HepG2 (cell line): ENCODE measurements at regions not wholly inside any gene's neighbourhood (a gene's known extent, or its start where the extent isn't known, plus 50 kb on each side); places are given as distances from the start of the nearest gene placed in this dataset.

Experiments
- ATAC-seq: fragments of 200-7000 bp; cut with Tn5 transposase; 3 replicates; pipeline ENCODE4 v1.9.1; 2020; ENCODE audit warnings: mild to moderate bottlenecking, moderate library complexity
- BruUV-seq: library from RNA; stranded (reverse); fragments of 400-500 nt; replicated peaks from 2 replicates; lab custom pipeline; 2021; lab: Mats Ljungman, UMichigan
- CTCF ChIA-PET: fragments of 300-600 bp; formaldehyde crosslinking; extraction: SDS; loops from one replicate; lab custom pipeline; 2021; ENCODE audit warnings: low total read pairs, inconsistent platforms, low intra/inter-chr PET ratio; lab: Yijun Ruan, JAX
- POLR2A ChIA-PET: fragments of 350-600 bp; sonication (Branson Sonifier 250); formaldehyde crosslinking; loops from one replicate; lab custom pipeline; 2020; ENCODE audit warnings: antibody characterized with exemption, inconsistent platforms; lab: Yijun Ruan, JAX
- DNase-seq: peaks from one replicate; pipeline ENCODE4 v3.0.0-alpha.2; 2015; ENCODE audit warnings: low spot score
- FAIRE-seq: peaks from 3 replicates; lab custom pipeline; 2011; peaks lifted over from hg19 to GRCh38; lab: Jason Lieb, UNC
- H2AFZ ChIP-seq: one replicate; pipeline ENCODE4 v1.6.1; 2011; ENCODE audit warnings: low read length, inconsistent platforms
- H3K27ac ChIP-seq: fragments of 300-600 bp; 3 replicates; pipeline ENCODE4 v1.8.0; 2011; ENCODE audit warnings: mixed run types, mild to moderate bottlenecking, mixed read lengths, low read length, inconsistent platforms; ENCODE audit not compliant: insufficient read depth; ENCODE audit errors: extremely low read length
- H3K27me3 ChIP-seq, 2 experiments: fragments of 200-600 bp in 1 of 2; 2 replicates in 1 of 2; 3 replicates in 1 of 2; pipeline versions ENCODE4 v1.6.0 to v1.8.0; 2011; ENCODE audit warnings: low read length in 2 of 2, mild to moderate bottlenecking in 2 of 2, moderate library complexity in 2 of 2, inconsistent platforms in 1 of 2; ENCODE audit not compliant: insufficient read depth in 2 of 2, control insufficient read depth in 1 of 2
- H3K36me3 ChIP-seq, 2 experiments: fragments of 200-600 bp in 1 of 2; replicated peaks in 1 of 2; 2 replicates in 1 of 2; 3 replicates in 1 of 2; pipeline versions ENCODE4 v1.5.1 to v1.8.0; 2011; ENCODE audit warnings: low read length in 2 of 2, inconsistent platforms in 1 of 2; ENCODE audit not compliant: insufficient read depth in 2 of 2, control insufficient read depth in 1 of 2
- H3K4me1 ChIP-seq: 2 replicates; pipeline ENCODE4 v1.5.1; 2012; ENCODE audit warnings: low read length, inconsistent platforms; ENCODE audit not compliant: insufficient read depth
- H3K4me2 ChIP-seq: 2 replicates; pipeline ENCODE4 v1.6.0; 2011; ENCODE audit warnings: low read depth, low read length, inconsistent platforms
- H3K4me3 ChIP-seq, 3 experiments: fragments of 200-600 bp in 1 of 3; sonication (generic), shearing (Covaris generic) in 1 of 3; replicated peaks in 1 of 3; 2 replicates each; pipeline ENCODE4 v1.5.1; 2011 to 2016; ENCODE audit warnings: low read length in 3 of 3, inconsistent platforms in 2 of 3, low read depth in 2 of 3, mild to moderate bottlenecking in 2 of 3, control low read depth in 1 of 3, mixed read lengths in 1 of 3; ENCODE audit not compliant: insufficient read depth in 1 of 3
- H3K79me2 ChIP-seq: one replicate; pipeline ENCODE4 v1.6.1; 2011; ENCODE audit warnings: low read length, inconsistent platforms; ENCODE audit not compliant: insufficient read depth
- H3K9ac ChIP-seq: 2 replicates; pipeline ENCODE4 v1.6.0; 2011; ENCODE audit warnings: mild to moderate bottlenecking, low read depth, low read length, inconsistent platforms; ENCODE audit not compliant: insufficient read depth
- H3K9me3 ChIP-seq: 2 replicates; pipeline ENCODE4 v1.5.1; 2012; ENCODE audit warnings: mild to moderate bottlenecking, low read length
- H4K20me1 ChIP-seq: 2 replicates; pipeline ENCODE4 v1.6.0; 2011; ENCODE audit warnings: inconsistent platforms, mild to moderate bottlenecking, low read length, moderate library complexity; ENCODE audit not compliant: insufficient read depth
- ATF7 ChIP-seq, 2 experiments: fragments of 450-650 bp in 1 of 2; sonication (generic) in 1 of 2; formaldehyde crosslinking in 1 of 2; IDR thresholded peaks; 2 replicates each; pipeline versions ENCODE4 v1.4.0 to v1.6.1; 2016 to 2020; ENCODE audit warnings: antibody characterized with exemption in 1 of 2, mild to moderate bottlenecking in 1 of 2, missing genetic modification reagents in 1 of 2
- DR1 ChIP-seq: sonication (generic); formaldehyde crosslinking; IDR thresholded peaks from 2 replicates; pipeline ENCODE4 v1.8.0; 2021; ENCODE audit warnings: mild to moderate bottlenecking, missing genetic modification reagents, inconsistent platforms
- FOXO1 ChIP-seq: sonication (generic); formaldehyde crosslinking; IDR thresholded peaks from 2 replicates; pipeline ENCODE4 v1.4.0; 2020; ENCODE audit warnings: missing genetic modification reagents
- SPEN ChIP-seq: sonication (generic); formaldehyde crosslinking; IDR thresholded peaks from 2 replicates; pipeline ENCODE4 v1.5.1; 2020; ENCODE audit warnings: low read depth, mild to moderate bottlenecking, missing genetic modification reagents
- ZBTB38 ChIP-seq: sonication (generic); formaldehyde crosslinking; IDR thresholded peaks from 2 replicates; pipeline ENCODE4 v1.5.1; 2020; ENCODE audit warnings: mild to moderate bottlenecking, missing genetic modification reagents
- ZNF251 ChIP-seq: sonication (generic); formaldehyde crosslinking; IDR thresholded peaks from 2 replicates; pipeline ENCODE4 v1.9.0; 2021; ENCODE audit warnings: mild to moderate bottlenecking, missing genetic modification reagents
- ZNF577 ChIP-seq: sonication (generic); formaldehyde crosslinking; IDR thresholded peaks from 2 replicates; pipeline ENCODE4 v1.4.0; 2020; ENCODE audit warnings: mild to moderate bottlenecking, low read depth, missing genetic modification reagents, borderline replicate concordance
- ZNF724P ChIP-seq: sonication (generic); formaldehyde crosslinking; IDR thresholded peaks from 2 replicates; pipeline ENCODE4 v1.8.0; 2022; ENCODE audit warnings: missing genetic modification reagents, borderline replicate concordance
- WGBS: methylation state at CpG from one replicate; pipeline ENCODE4 v1.1.6; 2017; ENCODE audit warnings: low lambda C conversion rate; 5-methylcytosine and 5-hydroxymethylcytosine counted together
- in situ Hi-C: cut with HindIII; loops from 2 replicates; pipeline ENCODE4 v1.10.0; 2017; ENCODE audit warnings: low pct_unique_long_range_greater_than_20kb; ENCODE audit not compliant: extremely low pct_ligation_motif_present
- intact Hi-C: fragments of 100-400 bp; cut with micrococcal nuclease; formaldehyde crosslinking; loops from one replicate; pipeline ENCODE4 v1.10.0; 2022; ENCODE audit not compliant: unreplicated experiment
- TF ChIP-seq, protein P1 (sequence below): sonication (generic); formaldehyde crosslinking; IDR thresholded peaks from 2 replicates; pipeline ENCODE4 v1.4.0; 2020; ENCODE audit warnings: missing genetic modification reagents
- TF ChIP-seq, protein P2 (sequence below): sonication (generic); formaldehyde crosslinking; IDR thresholded peaks from 2 replicates; pipeline ENCODE4 v1.8.1; 2023; ENCODE audit warnings: mild to moderate bottlenecking, missing genetic modification reagents
- TF ChIP-seq, protein P3 (sequence below): sonication (generic); formaldehyde crosslinking; IDR thresholded peaks from 2 replicates; pipeline ENCODE4 v1.5.0; 2020; ENCODE audit warnings: missing genetic modification reagents, mild to moderate bottlenecking, borderline replicate concordance
- TF ChIP-seq, protein P4 (sequence below): sonication (generic); formaldehyde crosslinking; IDR thresholded peaks from 2 replicates; pipeline ENCODE4 v1.5.1; 2020; ENCODE audit warnings: mild to moderate bottlenecking, missing genetic modification reagents, borderline replicate concordance
- TF ChIP-seq, protein P5 (sequence below): IDR thresholded peaks from 2 replicates; pipeline ENCODE4 v1.6.1; 2018; ENCODE audit warnings: missing genetic modification reagents
- TF ChIP-seq, protein P6 (sequence below): IDR thresholded peaks from 2 replicates; pipeline ENCODE4 v1.6.1; 2012; ENCODE audit warnings: low read length, improper control_type of control experiment

DNA sequence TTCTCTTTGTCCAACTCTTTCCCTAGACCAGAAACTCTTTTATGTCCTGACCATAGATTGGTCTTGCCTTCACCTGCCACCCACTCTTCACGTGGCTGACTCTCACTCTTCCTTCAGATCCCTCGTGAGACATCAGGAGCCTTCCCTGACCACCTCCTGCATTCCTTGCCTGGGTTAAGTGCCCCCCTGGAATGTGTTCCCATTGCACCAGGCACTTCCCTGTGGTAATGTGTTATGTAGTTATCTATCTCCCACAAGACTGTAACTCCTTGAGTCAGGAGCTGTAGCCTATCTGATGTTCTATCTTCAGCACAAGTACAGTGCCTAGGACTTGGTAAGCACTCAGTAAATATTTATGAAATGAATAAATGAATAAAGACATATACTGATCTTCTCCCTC lies 111.2 kb upstream of the CTTNBP2NL start (continued):
- TF ChIP-seq, protein P1, sequence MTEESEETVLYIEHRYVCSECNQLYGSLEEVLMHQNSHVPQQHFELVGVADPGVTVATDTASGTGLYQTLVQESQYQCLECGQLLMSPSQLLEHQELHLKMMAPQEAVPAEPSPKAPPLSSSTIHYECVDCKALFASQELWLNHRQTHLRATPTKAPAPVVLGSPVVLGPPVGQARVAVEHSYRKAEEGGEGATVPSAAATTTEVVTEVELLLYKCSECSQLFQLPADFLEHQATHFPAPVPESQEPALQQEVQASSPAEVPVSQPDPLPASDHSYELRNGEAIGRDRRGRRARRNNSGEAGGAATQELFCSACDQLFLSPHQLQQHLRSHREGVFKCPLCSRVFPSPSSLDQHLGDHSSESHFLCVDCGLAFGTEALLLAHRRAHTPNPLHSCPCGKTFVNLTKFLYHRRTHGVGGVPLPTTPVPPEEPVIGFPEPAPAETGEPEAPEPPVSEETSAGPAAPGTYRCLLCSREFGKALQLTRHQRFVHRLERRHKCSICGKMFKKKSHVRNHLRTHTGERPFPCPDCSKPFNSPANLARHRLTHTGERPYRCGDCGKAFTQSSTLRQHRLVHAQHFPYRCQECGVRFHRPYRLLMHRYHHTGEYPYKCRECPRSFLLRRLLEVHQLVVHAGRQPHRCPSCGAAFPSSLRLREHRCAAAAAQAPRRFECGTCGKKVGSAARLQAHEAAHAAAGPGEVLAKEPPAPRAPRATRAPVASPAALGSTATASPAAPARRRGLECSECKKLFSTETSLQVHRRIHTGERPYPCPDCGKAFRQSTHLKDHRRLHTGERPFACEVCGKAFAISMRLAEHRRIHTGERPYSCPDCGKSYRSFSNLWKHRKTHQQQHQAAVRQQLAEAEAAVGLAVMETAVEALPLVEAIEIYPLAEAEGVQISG (CRISPR knock-in tag), result no peak
- TF ChIP-seq, protein P2, sequence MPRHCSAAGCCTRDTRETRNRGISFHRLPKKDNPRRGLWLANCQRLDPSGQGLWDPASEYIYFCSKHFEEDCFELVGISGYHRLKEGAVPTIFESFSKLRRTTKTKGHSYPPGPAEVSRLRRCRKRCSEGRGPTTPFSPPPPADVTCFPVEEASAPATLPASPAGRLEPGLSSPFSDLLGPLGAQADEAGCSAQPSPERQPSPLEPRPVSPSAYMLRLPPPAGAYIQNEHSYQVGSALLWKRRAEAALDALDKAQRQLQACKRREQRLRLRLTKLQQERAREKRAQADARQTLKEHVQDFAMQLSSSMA, result no peak
- TF ChIP-seq FOXO1 (CRISPR knock-in tag) (no peak), DR1 (CRISPR knock-in tag) (no peak), ZNF724P (CRISPR knock-in tag) (no peak)
- TF ChIP-seq, protein P3, sequence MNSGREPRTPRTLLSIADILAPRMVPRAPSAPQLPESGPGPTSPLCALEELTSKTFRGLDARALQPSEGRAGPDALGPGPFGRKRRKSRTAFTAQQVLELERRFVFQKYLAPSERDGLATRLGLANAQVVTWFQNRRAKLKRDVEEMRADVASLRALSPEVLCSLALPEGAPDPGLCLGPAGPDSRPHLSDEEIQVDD (CRISPR knock-in tag), result no peak
- TF ChIP-seq, protein P4, sequence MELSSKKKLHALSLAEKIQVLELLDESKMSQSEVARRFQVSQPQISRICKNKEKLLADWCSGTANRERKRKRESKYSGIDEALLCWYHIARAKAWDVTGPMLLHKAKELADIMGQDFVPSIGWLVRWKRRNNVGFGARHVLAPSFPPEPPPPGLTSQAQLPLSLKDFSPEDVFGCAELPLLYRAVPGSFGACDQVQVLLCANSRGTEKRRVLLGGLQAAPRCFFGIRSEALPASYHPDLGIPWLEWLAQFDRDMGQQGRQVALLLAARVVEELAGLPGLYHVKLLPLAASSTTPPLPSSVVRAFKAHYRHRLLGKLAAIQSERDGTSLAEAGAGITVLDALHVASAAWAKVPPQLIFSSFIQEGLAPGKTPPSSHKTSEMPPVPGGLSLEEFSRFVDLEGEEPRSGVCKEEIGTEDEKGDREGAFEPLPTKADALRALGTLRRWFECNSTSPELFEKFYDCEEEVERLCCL, result no peak

DNA sequence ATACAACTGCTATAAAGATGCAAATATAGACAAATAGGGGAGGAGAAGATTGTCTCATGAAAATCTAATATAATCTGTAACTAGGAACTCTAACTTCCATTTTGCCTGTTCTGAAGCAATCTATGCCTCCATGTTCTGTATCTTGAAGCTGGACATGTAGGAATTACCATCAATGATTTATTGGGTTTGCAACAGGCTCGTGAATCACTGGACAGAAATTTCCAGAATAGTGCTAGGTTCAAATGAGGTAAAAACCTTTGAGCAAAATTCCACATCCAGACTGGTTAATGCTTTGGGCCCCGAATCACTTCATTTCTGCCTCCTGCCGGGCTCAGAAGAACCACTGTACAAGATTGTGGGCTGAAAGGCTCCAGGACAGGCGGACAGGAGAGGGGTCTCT lies 110.7 kb upstream of the CTTNBP2NL start:
- H3K27me3 ChIP-seq, result no peaks in the 10 kb centered on the region
- CTCF ChIA-PET, result no interaction called here
- H4K20me1 ChIP-seq, result no peaks in the 10 kb centered on the region
- 3% methylated on average over 3 of the region's 4 CpGs for WGBS
- no TSS peak for BruUV-seq
- H3K27ac ChIP-seq, result no peak overlapping the region
- H3K9ac ChIP-seq, result no peak overlapping the region
- H2AFZ ChIP-seq, result no peak overlapping the region
- H3K36me3 ChIP-seq, result no peaks in the 10 kb centered on the region
- FAIRE-seq, result no peak
- intact Hi-C loops (no loop called here), in situ Hi-C loops (no loop called here)
- DNase-seq, result no peak
- H3K79me2 ChIP-seq, result no peaks in the 10 kb centered on the region
- ATAC-seq, result no peak
- no peaks in the 10 kb centered on the region for H3K4me1 ChIP-seq
- H3K4me3 ChIP-seq, result no peak overlapping the region
- H3K9me3 ChIP-seq, result no peaks in the 10 kb centered on the region
- POLR2A ChIA-PET, result no interaction called here
- H3K4me2 ChIP-seq, result no peak overlapping the region
- TF ChIP-seq SPEN (CRISPR knock-in tag), result no peak
- TF ChIP-seq, protein P5, sequence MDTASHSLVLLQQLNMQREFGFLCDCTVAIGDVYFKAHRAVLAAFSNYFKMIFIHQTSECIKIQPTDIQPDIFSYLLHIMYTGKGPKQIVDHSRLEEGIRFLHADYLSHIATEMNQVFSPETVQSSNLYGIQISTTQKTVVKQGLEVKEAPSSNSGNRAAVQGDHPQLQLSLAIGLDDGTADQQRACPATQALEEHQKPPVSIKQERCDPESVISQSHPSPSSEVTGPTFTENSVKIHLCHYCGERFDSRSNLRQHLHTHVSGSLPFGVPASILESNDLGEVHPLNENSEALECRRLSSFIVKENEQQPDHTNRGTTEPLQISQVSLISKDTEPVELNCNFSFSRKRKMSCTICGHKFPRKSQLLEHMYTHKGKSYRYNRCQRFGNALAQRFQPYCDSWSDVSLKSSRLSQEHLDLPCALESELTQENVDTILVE, result no peak
- no peak for TF ChIP-seq ZNF251 (CRISPR knock-in tag)
- TF ChIP-seq ZBTB38 (CRISPR knock-in tag), result no peak
- no peak for TF ChIP-seq ATF7 (IDR thresholded peaks at IDR 0.05)
- TF ChIP-seq ATF7 (CRISPR knock-in tag; IDR thresholded peaks at IDR 0.05), result no peak
- TF ChIP-seq, protein P6, sequence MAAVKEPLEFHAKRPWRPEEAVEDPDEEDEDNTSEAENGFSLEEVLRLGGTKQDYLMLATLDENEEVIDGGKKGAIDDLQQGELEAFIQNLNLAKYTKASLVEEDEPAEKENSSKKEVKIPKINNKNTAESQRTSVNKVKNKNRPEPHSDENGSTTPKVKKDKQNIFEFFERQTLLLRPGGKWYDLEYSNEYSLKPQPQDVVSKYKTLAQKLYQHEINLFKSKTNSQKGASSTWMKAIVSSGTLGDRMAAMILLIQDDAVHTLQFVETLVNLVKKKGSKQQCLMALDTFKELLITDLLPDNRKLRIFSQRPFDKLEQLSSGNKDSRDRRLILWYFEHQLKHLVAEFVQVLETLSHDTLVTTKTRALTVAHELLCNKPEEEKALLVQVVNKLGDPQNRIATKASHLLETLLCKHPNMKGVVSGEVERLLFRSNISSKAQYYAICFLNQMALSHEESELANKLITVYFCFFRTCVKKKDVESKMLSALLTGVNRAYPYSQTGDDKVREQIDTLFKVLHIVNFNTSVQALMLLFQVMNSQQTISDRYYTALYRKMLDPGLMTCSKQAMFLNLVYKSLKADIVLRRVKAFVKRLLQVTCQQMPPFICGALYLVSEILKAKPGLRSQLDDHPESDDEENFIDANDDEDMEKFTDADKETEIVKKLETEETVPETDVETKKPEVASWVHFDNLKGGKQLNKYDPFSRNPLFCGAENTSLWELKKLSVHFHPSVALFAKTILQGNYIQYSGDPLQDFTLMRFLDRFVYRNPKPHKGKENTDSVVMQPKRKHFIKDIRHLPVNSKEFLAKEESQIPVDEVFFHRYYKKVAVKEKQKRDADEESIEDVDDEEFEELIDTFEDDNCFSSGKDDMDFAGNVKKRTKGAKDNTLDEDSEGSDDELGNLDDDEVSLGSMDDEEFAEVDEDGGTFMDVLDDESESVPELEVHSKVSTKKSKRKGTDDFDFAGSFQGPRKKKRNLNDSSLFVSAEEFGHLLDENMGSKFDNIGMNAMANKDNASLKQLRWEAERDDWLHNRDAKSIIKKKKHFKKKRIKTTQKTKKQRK, result no peak
- no peak for TF ChIP-seq ZNF577 (CRISPR knock-in tag)
